Memory B cell (primary cell): ENCODE measurements at regions not wholly inside any gene's neighbourhood (a gene's known extent, or its start where the extent isn't known, plus 50 kb on each side); places are given as distances from the start of the nearest gene placed in this dataset.

ENCODE experiments used
- ATAC-seq: fragments of 150-1000 bp; cut with Tn5 transposase; 2 replicates; pipeline ENCODE4 v1.10.0; 2021; ENCODE audit warnings: low read depth, mild to moderate bottlenecking, moderate library complexity
- DNase-seq, 2 donors: peaks; one replicate each; pipeline ENCODE4 v3.0.0; 2022; ENCODE audit warnings: low spot score in 2 of 2
- H3K27ac Mint-ChIP-seq: one replicate; pipeline ENCODE4 v1.8.0; 2022; ENCODE audit warnings: mild to moderate bottlenecking, moderate library complexity, mixed read lengths
- H3K27me3 Mint-ChIP-seq: one replicate; pipeline ENCODE4 v1.8.0; 2022; ENCODE audit warnings: mixed read lengths
- H3K36me3 Mint-ChIP-seq: one replicate; pipeline ENCODE4 v1.8.0; 2022; ENCODE audit warnings: mild to moderate bottlenecking, mixed read lengths
- H3K4me1 Mint-ChIP-seq: one replicate; pipeline ENCODE4 v1.8.0; 2022; ENCODE audit warnings: mixed read lengths
- H3K4me3 Mint-ChIP-seq: one replicate; pipeline ENCODE4 v1.8.0; 2022; ENCODE audit warnings: mild to moderate bottlenecking, moderate library complexity, mixed read lengths
- H3K9me3 Mint-ChIP-seq: one replicate; pipeline ENCODE4 v1.8.0; 2022; ENCODE audit warnings: mixed read lengths

- Mint-ChIP-seq H3K4me1 (no peaks in the 10 kb centered on the region), H3K27ac (no peak overlapping the region), H3K27me3 (no peaks in the 10 kb centered on the region), H3K36me3 (no peaks in the 10 kb centered on the region), H3K9me3 (peaks cover 13% of the 10 kb centered on the region), H3K4me3 (no peak overlapping the region)
- DNase-seq (no peak), ATAC-seq (no peak)
Measured at GRCh38 chr18:51867767-51868166, 472.2 kb upstream of the DCC start.

GRCh38 chr18:51878724-51879123 is 461.3 kb upstream of the DCC start:
- DNase-seq (no peak), ATAC-seq (no peak)
- no peaks in the 10 kb centered on the region for H3K4me1 Mint-ChIP-seq
- H3K4me3 Mint-ChIP-seq: no peak overlapping the region
- H3K27me3 Mint-ChIP-seq: no peaks in the 10 kb centered on the region
- H3K36me3 Mint-ChIP-seq: no peaks in the 10 kb centered on the region
- H3K9me3 Mint-ChIP-seq: peaks cover 2% of the 10 kb centered on the region
- H3K27ac Mint-ChIP-seq: no peak overlapping the region

GRCh38 chr18:51879329-51879728 is 460.7 kb upstream of the DCC start:
- Mint-ChIP-seq H3K4me3 (no peak overlapping the region), H3K36me3 (no peaks in the 10 kb centered on the region)

GRCh38 chr18:51881394-51881793 is 458.6 kb upstream of the DCC start:
- Mint-ChIP-seq H3K27ac (no peak overlapping the region), H3K9me3 (peaks cover 2% of the 10 kb centered on the region), H3K36me3 (no peaks in the 10 kb centered on the region), H3K27me3 (no peaks in the 10 kb centered on the region), H3K4me1 (no peaks in the 10 kb centered on the region), H3K4me3 (no peak overlapping the region)
- ATAC-seq (no peak), DNase-seq (no peak)

More at GRCh38 chr18:51879329-51879728, 460.7 kb upstream of the DCC start:
- Mint-ChIP-seq H3K9me3 (peaks cover 2% of the 10 kb centered on the region), H3K4me1 (no peaks in the 10 kb centered on the region), H3K27me3 (no peaks in the 10 kb centered on the region), H3K27ac (no peak overlapping the region)
- DNase-seq (no peak), ATAC-seq (no peak)

GRCh38 chr18:51884039-51884438 is 456.0 kb upstream of the DCC start:
- no peak for DNase-seq
- H3K4me1 Mint-ChIP-seq: no peaks in the 10 kb centered on the region
- no peak for ATAC-seq
- H3K27ac Mint-ChIP-seq: no peak overlapping the region
- no peaks in the 10 kb centered on the region for H3K27me3 Mint-ChIP-seq
- no peaks in the 10 kb centered on the region for H3K9me3 Mint-ChIP-seq
- H3K4me3 Mint-ChIP-seq: no peak overlapping the region
- H3K36me3 Mint-ChIP-seq: no peaks in the 10 kb centered on the region

- DNase-seq: no peak
- Mint-ChIP-seq H3K27ac (no peak overlapping the region), H3K4me1 (no peaks in the 10 kb centered on the region), H3K4me3 (no peak overlapping the region), H3K27me3 (no peaks in the 10 kb centered on the region), H3K36me3 (no peaks in the 10 kb centered on the region), H3K9me3 (peaks cover 2% of the 10 kb centered on the region)
- ATAC-seq: no peak
Measured at GRCh38 chr18:51890762-51891161, 449.2 kb upstream of the DCC start.

GRCh38 chr18:51891876-51892275 is 448.1 kb upstream of the DCC start:
- no peak for DNase-seq
- no peak overlapping the region for H3K4me3 Mint-ChIP-seq
- no peaks in the 10 kb centered on the region for H3K27me3 Mint-ChIP-seq
- H3K27ac Mint-ChIP-seq: no peak overlapping the region
- H3K36me3 Mint-ChIP-seq: no peaks in the 10 kb centered on the region
- no peaks in the 10 kb centered on the region for H3K4me1 Mint-ChIP-seq
- no peak for ATAC-seq
- peaks cover 2% of the 10 kb centered on the region for H3K9me3 Mint-ChIP-seq

- ATAC-seq (no peak), DNase-seq (no peak)
- no peaks in the 10 kb centered on the region for H3K9me3 Mint-ChIP-seq
- H3K27me3 Mint-ChIP-seq: no peaks in the 10 kb centered on the region
- no peaks in the 10 kb centered on the region for H3K36me3 Mint-ChIP-seq
- no peak overlapping the region for H3K27ac Mint-ChIP-seq
- no peaks in the 10 kb centered on the region for H3K4me1 Mint-ChIP-seq
- no peak overlapping the region for H3K4me3 Mint-ChIP-seq
Measured at GRCh38 chr18:51897884-51898283, 442.1 kb upstream of the DCC start.

GRCh38 chr18:51907687-51908597 is 432.1 kb upstream of the DCC start:
- no peak for DNase-seq
- Mint-ChIP-seq H3K36me3 (no peaks in the 10 kb centered on the region), H3K27me3 (no peaks in the 10 kb centered on the region), H3K9me3 (no peaks in the 10 kb centered on the region), H3K4me3 (no peak overlapping the region), H3K4me1 (no peaks in the 10 kb centered on the region), H3K27ac (no peak overlapping the region)
- no peak for ATAC-seq

- Mint-ChIP-seq H3K4me1 (no peaks in the 10 kb centered on the region), H3K4me3 (no peak overlapping the region), H3K9me3 (no peaks in the 10 kb centered on the region), H3K27me3 (no peaks in the 10 kb centered on the region), H3K36me3 (no peaks in the 10 kb centered on the region), H3K27ac (no peak overlapping the region)
- ATAC-seq (no peak), DNase-seq (no peak)
Measured at GRCh38 chr18:51908598-51908944, 431.4 kb upstream of the DCC start.

GRCh38 chr18:51911584-51911983 is 428.4 kb upstream of the DCC start:
- Mint-ChIP-seq H3K9me3 (no peaks in the 10 kb centered on the region), H3K4me3 (no peak overlapping the region), H3K36me3 (no peaks in the 10 kb centered on the region), H3K27ac (no peak overlapping the region), H3K4me1 (no peaks in the 10 kb centered on the region), H3K27me3 (no peaks in the 10 kb centered on the region)
- DNase-seq (no peak), ATAC-seq (no peak)

GRCh38 chr18:51912381-51912780 is 427.6 kb upstream of the DCC start:
- no peaks in the 10 kb centered on the region for H3K36me3 Mint-ChIP-seq
- no peaks in the 10 kb centered on the region for H3K9me3 Mint-ChIP-seq
- H3K4me1 Mint-ChIP-seq: no peaks in the 10 kb centered on the region
- no peak overlapping the region for H3K27ac Mint-ChIP-seq
- no peak overlapping the region for H3K4me3 Mint-ChIP-seq
- ATAC-seq (no peak), DNase-seq (no peak)
- no peaks in the 10 kb centered on the region for H3K27me3 Mint-ChIP-seq

GRCh38 chr18:51915176-51915575 is 424.8 kb upstream of the DCC start:
- H3K4me3 Mint-ChIP-seq: no peak overlapping the region
- no peaks in the 10 kb centered on the region for H3K9me3 Mint-ChIP-seq
- H3K27me3 Mint-ChIP-seq: no peaks in the 10 kb centered on the region
- DNase-seq (no peak), ATAC-seq (no peak)
- H3K27ac Mint-ChIP-seq: no peak overlapping the region
- H3K36me3 Mint-ChIP-seq: no peaks in the 10 kb centered on the region
- no peaks in the 10 kb centered on the region for H3K4me1 Mint-ChIP-seq

GRCh38 chr18:51921862-51922261 is 418.1 kb upstream of the DCC start:
- Mint-ChIP-seq H3K27ac (no peak overlapping the region), H3K9me3 (no peaks in the 10 kb centered on the region), H3K4me1 (no peaks in the 10 kb centered on the region), H3K36me3 (no peaks in the 10 kb centered on the region), H3K27me3 (no peaks in the 10 kb centered on the region), H3K4me3 (no peak overlapping the region)
- no peak for DNase-seq
- ATAC-seq: no peak

- Mint-ChIP-seq H3K4me1 (no peaks in the 10 kb centered on the region), H3K4me3 (no peak overlapping the region), H3K9me3 (peaks cover 9% of the 10 kb centered on the region), H3K36me3 (peaks cover 7% of the 10 kb centered on the region), H3K27me3 (peaks cover 2% of the 10 kb centered on the region), H3K27ac (no peak overlapping the region)
- ATAC-seq (no peak), DNase-seq (no peak)
Measured at GRCh38 chr18:51933903-51934302, 406.1 kb upstream of the DCC start.
